HEK293T (cell line): ENCODE measurements at regions not wholly inside any gene's neighbourhood (a gene's known extent, or its start where the extent isn't known, plus 50 kb on each side); places are given as distances from the start of the nearest gene placed in this dataset.

Source experiments
- BHLHE40 ChIP-seq: fragments of 450-650 bp; IDR thresholded peaks from 2 replicates; pipeline ENCODE4 v1.6.1; 2016; ENCODE audit warnings: mild to moderate bottlenecking, moderate library complexity, borderline replicate concordance
- CTBP1 ChIP-seq: fragments of 450-650 bp; IDR thresholded peaks from 2 replicates; pipeline ENCODE4 v1.6.1; 2016; ENCODE audit warnings: borderline replicate concordance
- FOXK2 ChIP-seq: fragments of 450-650 bp; IDR thresholded peaks from 2 replicates; pipeline ENCODE4 v1.6.1; 2016; ENCODE audit warnings: mild to moderate bottlenecking
- FOXM1 ChIP-seq: fragments of 450-650 bp; IDR thresholded peaks from 2 replicates; pipeline ENCODE4 v1.6.1; 2017; ENCODE audit warnings: mild to moderate bottlenecking, borderline replicate concordance
- SP1 ChIP-seq: fragments of 450-650 bp; IDR thresholded peaks from 2 replicates; pipeline ENCODE4 v1.6.1; 2017

DNA sequence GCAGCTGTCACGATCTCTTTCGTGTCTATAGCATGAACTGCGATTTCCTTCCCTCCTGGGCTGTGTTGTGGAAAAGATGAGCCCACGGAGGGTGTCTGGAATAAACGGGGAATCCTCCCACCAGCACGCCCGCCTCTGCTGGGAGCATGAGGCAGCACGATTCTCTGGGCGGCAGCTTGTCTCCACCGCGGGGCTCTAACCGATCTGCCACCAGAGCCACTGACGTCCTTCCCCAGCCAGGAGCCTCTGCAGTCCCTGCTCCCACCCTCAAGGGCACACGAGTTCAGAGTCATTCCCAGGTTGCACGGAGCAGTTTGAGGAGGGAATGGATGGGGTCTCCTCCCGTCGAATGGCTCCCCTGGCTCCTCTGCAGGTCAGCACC lies 197.6 kb downstream of the DLL1 start:
- TF ChIP-seq SP1 (no peak), BHLHE40 (no peak), CTBP1 (no peak), FOXK2 (no peak), FOXM1 (no peak)
